Adrenal gland (tissue), 9 donors: ENCODE measurements at regions not wholly inside any gene's neighbourhood (a gene's known extent, or its start where the extent isn't known, plus 50 kb on each side); places are given as distances from the start of the nearest gene placed in this dataset.
A peak's percentile ranks its signal among the peaks of the same experiment; 100 is the strongest.

Experiments used
- DNase-seq, 7 donors: peaks; one replicate each; pipeline ENCODE4 v3.0.0-alpha.2; 2019 to 2020
- H3K27ac ChIP-seq, 5 donors: fragments of 200-600 bp; sonication (generic) in 4 of 5; 1 replicate in 3 of 5; 2 replicates in 2 of 5; pipeline versions ENCODE4 v1.5.1 to v1.8.0; 2016 to 2020; ENCODE audit warnings: mild to moderate bottlenecking in 1 of 5
- H3K27me3 ChIP-seq: fragments of 200-600 bp; 2 replicates; pipeline ENCODE4 v1.8.0; 2021
- H3K36me3 ChIP-seq, 2 donors: fragments of 200-600 bp; replicated peaks in 1 of 2; 1 replicate in 1 of 2; 2 replicates in 1 of 2; pipeline versions ENCODE4 v1.5.1 to v1.8.0; 2018 to 2022
- H3K4me1 ChIP-seq, 2 donors: fragments of 200-600 bp; replicated peaks in 1 of 2; 1 replicate in 1 of 2; 2 replicates in 1 of 2; pipeline versions ENCODE4 v1.5.1 to v1.8.0; 2018 to 2021
- H3K4me3 ChIP-seq, 4 donors: fragments of 200-600 bp; sonication (generic) in 3 of 4; one replicate each; pipeline ENCODE4 v1.5.1; 2016 to 2018
- H3K9me3 ChIP-seq, 3 donors: fragments of 200-600 bp; sonication (generic) in 1 of 3; replicated peaks in 1 of 3; 1 replicate in 2 of 3; 2 replicates in 1 of 3; pipeline versions ENCODE4 v1.5.1 to v1.8.0; 2016 to 2021
- CTCF ChIP-seq, 6 experiments: fragments of 450-650 bp in 4 of 6; fragments of 200-600 bp in 2 of 6; sonication (generic) in 1 of 6; IDR thresholded peaks; 1 replicate in 5 of 6; 2 replicates in 1 of 6; pipeline versions ENCODE4 v1.5.1 to v1.8.0; 2016 to 2021; ENCODE audit warnings: antibody characterized with exemption in 6 of 6, mild to moderate bottlenecking in 2 of 6, moderate library complexity in 1 of 6
- POLR2A ChIP-seq, 2 donors: fragments of 450-650 bp; IDR thresholded peaks; one replicate each; pipeline ENCODE4 v1.6.1; 2017; ENCODE audit warnings: antibody characterized with exemption in 2 of 2, mild to moderate bottlenecking in 2 of 2, moderate library complexity in 1 of 2
- WGBS, 4 donors: extraction: QIAGEN DNeasy Blood & Tissue Kit in 2 of 4; methylation state at CpG; one replicate each; pipeline versions ENCODE4 v1.1.5 to v1.1.7; 2013 to 2017; 5-methylcytosine and 5-hydroxymethylcytosine counted together
- intact Hi-C, 2 donors: fragments of 100-400 bp; cut with DNase I; formaldehyde crosslinking; loops; one replicate each; pipeline versions ENCODE4 v1.14.1 to v1.15.0; 2022 to 2023
- donor health status: healthy with polysubstance abuse.
- donor health status: Bipolar disorder and iron deficiency.
- donor health status: DM: yes; HTN: yes; CAD: no.
- donor health status: DM: no; HTN: no; CAD: no.
- donor health status: DM: no; HTN: no; CAD: no.

- H3K9me3 ChIP-seq: no peaks in the 10 kb centered on the region
- WGBS, 4 donors: 77 to 85% (median 80%) methylated on average over 4 of the region's 4 CpGs
- no peak overlapping the region for H3K27ac ChIP-seq
- H3K4me3 ChIP-seq: no peak overlapping the region
- H3K27me3 ChIP-seq: no peaks in the 10 kb centered on the region
- TF ChIP-seq CTCF (IDR thresholded peaks at IDR 0.05) (no peak), POLR2A (IDR thresholded peaks at IDR 0.05) (no peak)
- no peaks in the 10 kb centered on the region for H3K4me1 ChIP-seq
- no peak for DNase-seq
- H3K36me3 ChIP-seq: no peaks in the 10 kb centered on the region
- intact Hi-C loops: no loop called here
Measured at GRCh38 chr20:7155282-7155681, 387.8 kb downstream of the BMP2 start.

GRCh38 chr20:7155794-7156193 is 388.3 kb downstream of the BMP2 start:
- Histone ChIP-seq H3K9me3 (no peaks in the 10 kb centered on the region), H3K36me3 (no peaks in the 10 kb centered on the region), H3K27me3 (no peaks in the 10 kb centered on the region), H3K27ac (no peak overlapping the region), H3K4me1 (no peaks in the 10 kb centered on the region), H3K4me3 (no peak overlapping the region)
- no peak for TF ChIP-seq POLR2A (IDR thresholded peaks at IDR 0.05)
- no peak for TF ChIP-seq CTCF (IDR thresholded peaks at IDR 0.05)
- intact Hi-C loops: no loop called here
- WGBS, 4 donors: 78 to 91% (median 87%) methylated on average over 2 of the region's 2 CpGs
- no peak for DNase-seq

GRCh38 chr20:7159903-7160302 is 392.4 kb downstream of the BMP2 start:
- intact Hi-C loops: no loop called here
- TF ChIP-seq POLR2A (IDR thresholded peaks at IDR 0.05) (no peak), CTCF (IDR thresholded peaks at IDR 0.05) (no peak)
- no peak overlapping the region for H3K4me3 ChIP-seq

GRCh38 chr20:7161690-7162089 is 394.2 kb downstream of the BMP2 start:
- H3K9me3 ChIP-seq: no peaks in the 10 kb centered on the region
- intact Hi-C loops: no loop called here
- H3K36me3 ChIP-seq: no peaks in the 10 kb centered on the region
- DNase-seq: peak in 2 of 7 donors; percentile 17 to 26
- no peak for TF ChIP-seq POLR2A (IDR thresholded peaks at IDR 0.05)
- peak in 3 of 6 experiments; percentile 18 to 30 (median 21) for TF ChIP-seq CTCF (IDR thresholded peaks at IDR 0.05)
- no peak overlapping the region for H3K27ac ChIP-seq
- H3K27me3 ChIP-seq: no peaks in the 10 kb centered on the region
- no peaks in the 10 kb centered on the region for H3K4me1 ChIP-seq
- H3K4me3 ChIP-seq: no peak overlapping the region

More at GRCh38 chr20:7159903-7160302, 392.4 kb downstream of the BMP2 start:
- Histone ChIP-seq H3K36me3 (no peaks in the 10 kb centered on the region), H3K27ac (no peak overlapping the region), H3K4me1 (no peaks in the 10 kb centered on the region), H3K9me3 (no peaks in the 10 kb centered on the region), H3K27me3 (no peaks in the 10 kb centered on the region)
- no peak for DNase-seq
